Heart left ventricle (tissue), 16 donors: ENCODE measurements at regions not wholly inside any gene's neighbourhood (a gene's known extent, or its start where the extent isn't known, plus 50 kb on each side); places are given as distances from the start of the nearest gene placed in this dataset.

Experiments
- ATAC-seq, 4 donors: fragments of 200-7000 bp; cut with Tn5 transposase; one replicate each; pipeline ENCODE4 v1.9.1; 2020 to 2022; ENCODE audit warnings: moderate library complexity in 4 of 4, mild to moderate bottlenecking in 3 of 4, moderate number of reproducible peaks in 1 of 4
- DNase-seq, 5 donors: peaks; one replicate each; pipeline ENCODE4 v3.0.0-alpha.2; 2020
- H3K27ac ChIP-seq, 12 donors: fragments of 200-600 bp; sonication (generic) in 4 of 12; one replicate each; pipeline versions ENCODE4 v1.5.0 to v1.8.0; 2016 to 2022; ENCODE audit warnings: mild to moderate bottlenecking in 2 of 12
- H3K27me3 ChIP-seq, 9 donors: fragments of 200-600 bp; sonication (generic) in 2 of 9; one replicate each; pipeline versions ENCODE4 v1.5.1 to v1.8.0; 2016 to 2022; ENCODE audit warnings: mild to moderate bottlenecking in 3 of 9
- H3K36me3 ChIP-seq, 9 donors: fragments of 200-600 bp; sonication (generic) in 2 of 9; one replicate each; pipeline versions ENCODE4 v1.5.0 to v1.8.0; 2018 to 2022; ENCODE audit warnings: mild to moderate bottlenecking in 2 of 9
- H3K4me1 ChIP-seq, 12 donors: fragments of 200-600 bp; sonication (generic) in 4 of 12; one replicate each; pipeline versions ENCODE4 v1.5.0 to v1.8.0; 2016 to 2022; ENCODE audit warnings: mild to moderate bottlenecking in 3 of 12
- H3K4me3 ChIP-seq, 12 donors: fragments of 200-600 bp; sonication (generic) in 4 of 12; one replicate each; pipeline versions ENCODE4 v1.5.0 to v1.8.0; 2017 to 2022; ENCODE audit warnings: mild to moderate bottlenecking in 9 of 12, moderate library complexity in 4 of 12
- H3K9me3 ChIP-seq, 12 donors: fragments of 200-600 bp; sonication (generic) in 4 of 12; one replicate each; pipeline versions ENCODE4 v1.5.0 to v1.8.0; 2016 to 2022; ENCODE audit warnings: mild to moderate bottlenecking in 1 of 12
- POLR2A ChIP-seq, 2 donors: fragments of 450-650 bp; IDR thresholded peaks; one replicate each; pipeline ENCODE4 v1.6.1; 2017; ENCODE audit warnings: antibody characterized with exemption in 2 of 2, mild to moderate bottlenecking in 2 of 2, moderate library complexity in 2 of 2
- WGBS, 4 donors: extraction: QIAGEN DNeasy Blood & Tissue Kit in 2 of 4; methylation state at CpG; one replicate each; pipeline versions ENCODE4 v1.1.5 to v1.1.7; 2013 to 2018; 5-methylcytosine and 5-hydroxymethylcytosine counted together
- intact Hi-C, 10 donors: fragments of 100-400 bp; cut with DNase I; formaldehyde crosslinking; loops; one replicate each; pipeline versions ENCODE4 v1.11.1 to v1.14.2; 2022
- TF ChIP-seq, protein P1 (sequence below), 12 donors: fragments of 200-600 bp; sonication (generic) in 4 of 12; IDR thresholded peaks; one replicate each; pipeline versions ENCODE4 v1.5.0 to v1.8.0; 2018 to 2022; ENCODE audit warnings: antibody characterized with exemption in 12 of 12, mild to moderate bottlenecking in 5 of 12
- donor health status: ischemic (EF 13 %, LVEDD 7.1; RV severe dilation, severe dysfunction).
- donor health status: healthy with polysubstance abuse.
- donor health status: DM: no; HTN: yes; CAD: no.
- donor health status: DM: no; HTN: no; CAD: no.
- donor health status: ischemic (EF 25% LVEDD 6.9; RV normal size, moderate dysfunction).
- donor health status: ischemic (EF 25% LVEDD 5.7; RV mildly dilated, moderate dysfunction).
- donor health status: healthy.
- donor health status: DM: yes; HTN: yes; CAD: no.
- donor health status: ischemic (EF 35%, LVEDD 5.7; RV mildly dilated, moderate dysfunction).
- donor health status: nonischemic (EF 11% LVEDD 7.7; RV severe dilation, severe dysfunction).
- donor health status: DM: yes; HTN: yes; CAD: no.
- donor health status: PGD.
- donor health status: ischemic (EF 29% LVEDD 5.4; RV normal size, mild dysfunction).
- donor health status: nonischemic (EF 23%, LVEDD 6.1; RV moderate dilation, normal function).

DNA sequence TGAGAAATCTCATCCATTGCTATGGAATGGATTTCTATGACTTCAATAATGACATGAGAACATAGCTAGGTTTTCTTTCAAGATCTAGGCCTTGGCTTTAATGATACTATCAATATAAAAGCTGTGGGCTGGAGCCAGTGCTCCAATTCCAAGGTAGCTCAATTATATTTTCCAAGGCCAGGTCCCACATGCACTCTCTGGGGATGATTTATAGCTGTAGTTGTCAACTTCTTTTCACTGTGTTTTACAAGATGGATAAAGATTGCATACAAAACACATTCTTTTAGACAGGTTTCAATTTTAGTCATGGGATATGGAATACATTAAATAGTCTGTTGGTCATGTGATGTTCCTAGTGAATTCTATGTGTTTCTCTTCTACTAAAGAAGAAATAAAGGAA is 156.7 kb downstream of the DCAF12L1 start:
- TF ChIP-seq, protein P1, sequence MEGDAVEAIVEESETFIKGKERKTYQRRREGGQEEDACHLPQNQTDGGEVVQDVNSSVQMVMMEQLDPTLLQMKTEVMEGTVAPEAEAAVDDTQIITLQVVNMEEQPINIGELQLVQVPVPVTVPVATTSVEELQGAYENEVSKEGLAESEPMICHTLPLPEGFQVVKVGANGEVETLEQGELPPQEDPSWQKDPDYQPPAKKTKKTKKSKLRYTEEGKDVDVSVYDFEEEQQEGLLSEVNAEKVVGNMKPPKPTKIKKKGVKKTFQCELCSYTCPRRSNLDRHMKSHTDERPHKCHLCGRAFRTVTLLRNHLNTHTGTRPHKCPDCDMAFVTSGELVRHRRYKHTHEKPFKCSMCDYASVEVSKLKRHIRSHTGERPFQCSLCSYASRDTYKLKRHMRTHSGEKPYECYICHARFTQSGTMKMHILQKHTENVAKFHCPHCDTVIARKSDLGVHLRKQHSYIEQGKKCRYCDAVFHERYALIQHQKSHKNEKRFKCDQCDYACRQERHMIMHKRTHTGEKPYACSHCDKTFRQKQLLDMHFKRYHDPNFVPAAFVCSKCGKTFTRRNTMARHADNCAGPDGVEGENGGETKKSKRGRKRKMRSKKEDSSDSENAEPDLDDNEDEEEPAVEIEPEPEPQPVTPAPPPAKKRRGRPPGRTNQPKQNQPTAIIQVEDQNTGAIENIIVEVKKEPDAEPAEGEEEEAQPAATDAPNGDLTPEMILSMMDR (IDR thresholded peaks at IDR 0.05), result no peak
- no peak for TF ChIP-seq POLR2A (IDR thresholded peaks at IDR 0.05)
- H3K27ac ChIP-seq, result no peak overlapping the region
- H3K9me3 ChIP-seq, result no peaks in the 10 kb centered on the region
- no peak overlapping the region for H3K4me3 ChIP-seq
- no peaks in the 10 kb centered on the region for H3K27me3 ChIP-seq
- DNase-seq (no peak), ATAC-seq (no peak)
- H3K36me3 ChIP-seq, result no peaks in the 10 kb centered on the region
- no peaks in the 10 kb centered on the region for H3K4me1 ChIP-seq
- intact Hi-C loops, result no loop called here

DNA sequence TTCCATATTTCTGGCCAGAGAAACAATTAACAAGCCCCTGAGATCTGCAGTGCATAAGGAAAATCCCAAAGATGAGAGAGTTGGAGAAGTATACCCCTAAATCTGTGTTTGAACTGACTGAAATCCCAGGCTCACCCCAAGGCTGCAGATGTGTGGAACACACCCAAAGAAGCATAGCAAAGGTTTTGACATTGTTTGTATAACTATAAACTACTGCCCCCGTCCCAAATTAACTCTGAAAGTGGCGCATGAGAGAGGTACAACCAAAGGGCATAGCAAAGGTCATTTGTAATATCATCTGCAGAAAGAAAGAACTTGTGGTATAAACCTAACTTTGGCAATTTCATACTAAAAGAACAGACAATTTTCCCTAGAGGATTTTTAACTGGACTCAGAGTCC is 157.9 kb downstream of the DCAF12L1 start:
- DNase-seq (no peak), ATAC-seq (no peak)
- Histone ChIP-seq H3K36me3 (no peaks in the 10 kb centered on the region), H3K27me3 (no peaks in the 10 kb centered on the region), H3K27ac (no peak overlapping the region), H3K4me3 (no peak overlapping the region), H3K4me1 (no peaks in the 10 kb centered on the region), H3K9me3 (no peaks in the 10 kb centered on the region)
- intact Hi-C loops, result no loop called here
- TF ChIP-seq, protein P1 (IDR thresholded peaks at IDR 0.05), result no peak
- TF ChIP-seq POLR2A (IDR thresholded peaks at IDR 0.05), result no peak
- 42 to 78% (median 55%) methylated on average over 2 of the region's 2 CpGs for WGBS, 4 donors

DNA sequence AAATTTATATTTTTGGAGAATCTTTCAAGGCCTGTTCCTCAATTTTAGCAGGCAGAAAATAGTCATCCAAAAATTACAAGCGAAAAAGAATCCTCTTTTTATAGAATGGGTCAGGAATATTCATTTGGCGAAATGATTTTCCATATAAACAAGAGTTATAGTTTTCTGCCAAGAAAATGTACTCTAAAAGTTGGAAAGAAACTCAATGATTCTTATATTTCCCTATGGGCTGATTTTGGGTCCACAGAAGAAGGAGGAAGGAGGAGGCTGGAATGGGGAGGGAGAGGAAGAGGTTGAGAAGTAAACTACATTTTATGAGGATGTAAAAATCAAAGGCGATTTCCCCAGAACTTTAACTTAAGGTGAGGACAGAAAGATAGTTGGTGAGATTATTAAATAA is 159.3 kb downstream of the DCAF12L1 start:
- Histone ChIP-seq H3K9me3 (no peaks in the 10 kb centered on the region), H3K27me3 (no peaks in the 10 kb centered on the region), H3K36me3 (no peaks in the 10 kb centered on the region), H3K4me1 (no peaks in the 10 kb centered on the region), H3K27ac (no peak overlapping the region), H3K4me3 (no peak overlapping the region)
- intact Hi-C loops, result no loop called here
- TF ChIP-seq, protein P1 (IDR thresholded peaks at IDR 0.05), result no peak
- TF ChIP-seq POLR2A (IDR thresholded peaks at IDR 0.05), result no peak
- ATAC-seq (no peak), DNase-seq (no peak)
- 50 to 62% (median 56%) methylated on average over 3 of the region's 3 CpGs for WGBS, 4 donors

DNA sequence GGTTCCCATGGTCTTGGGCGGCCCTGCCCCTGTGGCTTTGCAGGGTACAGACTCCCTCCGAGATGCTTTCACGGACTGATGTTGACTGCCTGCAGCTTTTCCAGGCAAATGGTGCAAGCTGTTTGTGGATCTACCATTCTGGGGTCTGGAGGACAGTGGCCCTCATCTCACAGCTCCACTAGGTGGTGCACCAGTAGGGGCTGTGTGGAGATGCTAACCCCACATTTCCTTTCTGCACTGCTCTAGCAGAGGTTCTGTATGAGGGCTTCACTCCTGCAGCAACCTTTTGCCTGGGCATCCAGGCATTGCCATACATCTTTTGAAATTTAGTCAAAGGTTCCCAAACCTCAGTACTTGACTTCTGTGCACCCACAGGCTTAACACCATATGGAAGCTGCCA is 176.1 kb downstream of the DCAF12L1 start:
- no peak for TF ChIP-seq POLR2A (IDR thresholded peaks at IDR 0.05)
- TF ChIP-seq, protein P1 (IDR thresholded peaks at IDR 0.05), result no peak
- DNase-seq, result no peak
- H3K4me1 ChIP-seq, result no peaks in the 10 kb centered on the region
- 58 to 81% (median 76%) methylated on average over 3 of the region's 3 CpGs for WGBS, 4 donors
- H3K27me3 ChIP-seq, result no peaks in the 10 kb centered on the region
- ATAC-seq, result no peak
- H3K4me3 ChIP-seq, result no peak overlapping the region
- H3K36me3 ChIP-seq, result no peaks in the 10 kb centered on the region
- H3K9me3 ChIP-seq, result peaks cover 0 to 4% (median 0%) of the 10 kb centered on the region in 12 donors
- intact Hi-C loops, result no loop called here
- H3K27ac ChIP-seq, result no peak overlapping the region
